BLaER1 (cell line): ENCODE measurements at regions not wholly inside any gene's neighbourhood (a gene's known extent, or its start where the extent isn't known, plus 50 kb on each side); places are given as distances from the start of the nearest gene placed in this dataset.

Source experiments
- H3K27ac ChIP-seq: shearing (Covaris generic); formaldehyde crosslinking; 2 replicates; pipeline ENCODE4 v1.8.1; 2022
- H3K27me3 ChIP-seq: shearing (Covaris generic); formaldehyde crosslinking; 2 replicates; pipeline ENCODE4 v1.8.1; 2022
- H3K36me3 ChIP-seq: shearing (Covaris generic); formaldehyde crosslinking; 2 replicates; pipeline ENCODE4 v1.8.1; 2022
- H3K4me1 ChIP-seq: shearing (Covaris generic); formaldehyde crosslinking; 2 replicates; pipeline ENCODE4 v1.8.1; 2022
- H3K4me2 ChIP-seq: shearing (Covaris generic); formaldehyde crosslinking; 2 replicates; pipeline ENCODE4 v1.8.1; 2022
- H3K4me3 ChIP-seq: shearing (Covaris generic); formaldehyde crosslinking; 2 replicates; pipeline ENCODE4 v1.8.1; 2022
- H3K9ac ChIP-seq: shearing (Covaris generic); formaldehyde crosslinking; 2 replicates; pipeline ENCODE4 v1.8.1; 2022
- H3K9me3 ChIP-seq: shearing (Covaris generic); formaldehyde crosslinking; 2 replicates; pipeline ENCODE4 v1.8.1; 2022
- H4K20me1 ChIP-seq: shearing (Covaris generic); formaldehyde crosslinking; 2 replicates; pipeline ENCODE4 v1.8.1; 2022
- Cebpa-rat ChIP-seq: shearing (Covaris generic); IDR thresholded peaks from 2 replicates; pipeline ENCODE4 v1.8.1; 2022

DNA sequence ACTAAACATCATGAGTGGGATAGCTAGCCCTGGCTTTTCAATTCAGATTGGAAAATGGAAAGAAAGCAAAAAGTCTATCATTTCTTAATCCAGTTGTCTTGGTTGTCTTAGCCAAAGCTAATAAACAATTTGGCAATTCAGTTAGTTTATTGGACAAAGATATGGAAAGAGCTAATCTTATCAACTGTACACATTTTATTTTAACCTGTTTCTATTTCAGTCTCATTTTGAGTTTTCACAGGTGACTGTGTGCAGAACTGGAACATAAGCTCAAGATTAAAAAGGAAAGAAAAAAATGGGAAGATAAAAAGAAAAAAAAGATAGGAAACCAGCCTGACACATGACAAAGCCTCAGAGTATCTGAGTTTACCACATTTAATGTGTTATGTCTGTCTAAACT is 642.6 kb downstream of the SQOR start:
- no peaks in the 10 kb centered on the region for H3K36me3 ChIP-seq
- H3K9me3 ChIP-seq, result no peaks in the 10 kb centered on the region
- H3K9ac ChIP-seq, result no peak overlapping the region
- H3K4me2 ChIP-seq, result peak overlapping the region; percentile 39; the same call in 1 of the 2 replicates
- H4K20me1 ChIP-seq, result no peaks in the 10 kb centered on the region
- no peaks in the 10 kb centered on the region for H3K27me3 ChIP-seq
- H3K27ac ChIP-seq, result no peak overlapping the region
- H3K4me3 ChIP-seq, result no peak overlapping the region
- H3K4me1 ChIP-seq, result peaks cover 22% of the 10 kb centered on the region
- no peak for TF ChIP-seq Cebpa-rat

DNA sequence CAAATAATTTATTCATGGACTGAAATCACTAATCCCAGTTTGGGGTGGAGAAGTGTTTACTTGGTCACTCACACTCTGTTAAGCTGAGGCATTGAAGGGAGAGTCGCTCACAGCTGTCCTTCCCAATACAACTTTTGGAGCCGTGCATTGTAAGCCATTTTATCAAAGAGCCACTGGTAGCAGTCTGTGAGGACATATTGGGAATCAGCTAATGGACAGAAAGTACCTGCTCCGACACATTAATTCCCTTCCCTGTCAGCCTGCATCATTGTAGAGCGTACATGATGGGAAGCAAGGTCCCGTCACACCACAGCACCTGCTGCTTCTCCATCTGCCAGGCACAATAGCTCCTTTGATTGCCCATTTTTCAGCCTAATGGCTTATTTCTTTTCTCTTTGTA is 643.2 kb downstream of the SQOR start:
- no peaks in the 10 kb centered on the region for H4K20me1 ChIP-seq
- H3K9me3 ChIP-seq, result no peaks in the 10 kb centered on the region
- H3K27ac ChIP-seq, result no peak overlapping the region
- H3K27me3 ChIP-seq, result no peaks in the 10 kb centered on the region
- no peaks in the 10 kb centered on the region for H3K36me3 ChIP-seq
- no peak overlapping the region for H3K9ac ChIP-seq
- H3K4me3 ChIP-seq, result no peak overlapping the region
- H3K4me1 ChIP-seq, result peaks cover 22% of the 10 kb centered on the region
- H3K4me2 ChIP-seq, result peak overlapping the region; percentile 39
- no peak for TF ChIP-seq Cebpa-rat

DNA sequence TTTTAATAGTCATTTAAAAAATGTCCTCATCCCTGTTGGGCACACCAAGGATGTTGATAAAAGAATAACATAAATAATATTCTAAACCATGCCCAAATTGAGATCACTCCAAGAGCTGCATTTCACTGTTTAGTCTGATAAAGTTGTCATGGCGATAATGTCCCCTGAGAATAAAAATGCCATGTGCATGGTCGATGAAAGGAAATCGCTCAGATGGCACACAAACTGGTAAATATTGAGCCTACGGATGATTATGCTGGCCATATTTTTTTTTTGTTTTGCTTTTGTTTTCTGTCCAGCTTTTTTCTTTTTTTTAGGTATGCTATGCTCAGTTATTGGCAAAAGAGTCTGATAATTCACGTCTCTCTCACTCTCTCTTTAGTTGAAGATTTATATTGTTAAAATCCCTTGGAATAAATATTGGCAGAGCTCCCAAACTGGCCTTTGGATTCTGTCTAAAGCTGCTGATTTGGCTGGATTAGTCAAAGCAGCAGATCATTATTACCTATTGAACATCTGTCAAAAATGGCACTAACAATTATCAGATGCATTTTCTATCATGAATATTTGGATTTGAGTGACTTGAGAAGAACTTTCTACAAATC is 643.8 kb downstream of the SQOR start:
- Histone ChIP-seq H3K4me2 (peak overlapping the region; percentile 39), H3K4me3 (no peak overlapping the region), H3K9me3 (no peaks in the 10 kb centered on the region), H3K4me1 (peaks cover 22% of the 10 kb centered on the region), H3K9ac (no peak overlapping the region), H3K36me3 (no peaks in the 10 kb centered on the region), H3K27me3 (no peaks in the 10 kb centered on the region), H4K20me1 (no peaks in the 10 kb centered on the region), H3K27ac (no peak overlapping the region)
- TF ChIP-seq Cebpa-rat, result no peak

DNA sequence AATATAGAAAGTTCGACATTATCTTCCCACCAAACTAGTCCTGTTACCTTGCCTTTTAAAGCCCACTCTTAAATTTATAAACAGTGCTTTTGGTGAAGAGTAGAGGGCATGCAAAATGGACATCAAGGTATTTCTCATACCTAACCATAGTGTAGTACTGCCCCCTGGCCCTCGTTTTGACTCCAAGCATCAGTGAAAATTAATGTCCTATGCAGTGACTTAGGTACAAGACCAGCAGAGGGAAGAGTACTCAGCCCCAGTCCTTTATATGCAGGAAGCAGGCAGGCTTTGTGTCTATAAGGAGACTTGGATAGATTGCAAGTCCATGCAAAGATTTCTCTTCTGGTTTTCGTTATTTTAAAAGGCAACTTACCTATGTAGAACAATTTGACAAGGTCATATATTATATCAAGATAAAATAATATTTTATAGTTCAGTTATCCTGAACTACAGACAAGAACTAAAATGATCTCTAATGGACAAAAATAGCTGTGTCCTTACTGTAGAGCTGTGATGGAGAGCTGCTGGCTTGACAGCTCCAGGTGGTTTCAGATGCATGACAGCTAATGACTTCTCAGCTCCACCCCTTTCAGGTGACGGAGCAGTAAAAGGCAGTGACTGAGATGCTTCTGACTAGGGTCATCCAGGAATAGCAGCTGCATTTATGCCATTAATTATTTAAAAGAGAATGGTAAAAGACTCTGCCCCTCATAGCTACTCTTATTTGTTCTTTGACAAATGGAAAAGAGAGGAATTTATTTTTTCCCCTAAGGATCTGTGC is 646.1 kb downstream of the SQOR start:
- no peaks in the 10 kb centered on the region for H3K36me3 ChIP-seq
- no peaks in the 10 kb centered on the region for H3K27me3 ChIP-seq
- H3K27ac ChIP-seq, result no peak overlapping the region
- no peak overlapping the region for H3K4me2 ChIP-seq
- H3K9me3 ChIP-seq, result no peaks in the 10 kb centered on the region
- no peaks in the 10 kb centered on the region for H4K20me1 ChIP-seq
- H3K9ac ChIP-seq, result no peak overlapping the region
- H3K4me1 ChIP-seq, result peaks cover 22% of the 10 kb centered on the region
- H3K4me3 ChIP-seq, result no peak overlapping the region
- no peak for TF ChIP-seq Cebpa-rat

DNA sequence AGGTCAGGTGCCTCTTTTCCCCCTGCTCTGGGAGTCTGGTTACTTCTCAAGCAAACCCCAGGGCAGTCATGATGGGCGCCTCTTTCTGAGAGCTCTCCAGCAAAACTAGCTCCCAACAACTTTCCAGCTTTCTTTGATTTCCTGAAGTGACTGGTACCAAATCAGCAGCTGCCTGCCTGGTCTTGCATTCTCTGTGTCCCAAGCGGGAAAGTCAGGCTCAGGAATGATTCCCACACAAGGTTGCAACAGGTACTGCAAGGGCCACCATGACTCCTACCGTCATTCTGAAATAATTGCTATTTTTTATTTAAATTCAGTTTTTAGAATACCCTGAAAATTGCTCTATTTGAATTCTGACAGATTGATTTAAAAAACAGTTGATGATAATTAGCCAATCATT is 658.7 kb downstream of the SQOR start:
- Histone ChIP-seq H3K9ac (no peak overlapping the region; the same call in 1 of the 2 replicates), H3K36me3 (no peaks in the 10 kb centered on the region), H3K4me1 (peaks cover 32% of the 10 kb centered on the region), H3K9me3 (peaks cover 9% of the 10 kb centered on the region; the same call in 1 of the 2 replicates), H3K4me3 (no peak overlapping the region), H3K4me2 (peak overlapping the region; percentile 43; the same call in 1 of the 2 replicates), H3K27me3 (no peaks in the 10 kb centered on the region), H4K20me1 (no peaks in the 10 kb centered on the region), H3K27ac (no peak overlapping the region)
- no peak for TF ChIP-seq Cebpa-rat

DNA sequence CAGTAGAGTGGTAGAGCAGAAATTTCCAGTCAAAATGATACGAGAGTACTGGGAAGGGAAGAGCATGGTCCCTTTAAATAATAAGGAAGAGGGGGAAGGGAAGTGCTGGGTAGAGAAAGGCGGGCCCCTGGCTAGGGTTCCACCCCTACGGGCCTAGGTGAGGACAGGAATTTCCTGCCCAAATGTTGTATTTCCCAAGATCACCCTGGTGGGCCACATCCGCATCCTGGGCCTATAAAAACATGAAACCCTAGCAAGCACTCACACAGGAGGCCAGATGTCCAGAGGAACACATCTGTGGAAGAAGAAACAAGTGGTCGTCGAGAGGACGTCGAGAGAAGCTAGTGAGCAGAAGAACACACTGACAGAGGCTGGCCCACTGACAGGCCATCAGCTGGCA is 661.2 kb downstream of the SQOR start:
- H3K4me1 ChIP-seq, result peaks cover 35% of the 10 kb centered on the region
- no peak overlapping the region for H3K4me3 ChIP-seq
- no peaks in the 10 kb centered on the region for H3K36me3 ChIP-seq
- TF ChIP-seq Cebpa-rat, result no peak
- H3K9ac ChIP-seq, result no peak overlapping the region
- H3K9me3 ChIP-seq, result no peaks in the 10 kb centered on the region
- no peak overlapping the region for H3K4me2 ChIP-seq
- no peaks in the 10 kb centered on the region for H4K20me1 ChIP-seq
- no peaks in the 10 kb centered on the region for H3K27me3 ChIP-seq
- no peak overlapping the region for H3K27ac ChIP-seq

- Histone ChIP-seq H3K36me3 (no peaks in the 10 kb centered on the region), H3K4me1 (peaks cover 35% of the 10 kb centered on the region), H3K9ac (no peak overlapping the region), H3K27me3 (no peaks in the 10 kb centered on the region), H3K4me3 (no peak overlapping the region), H3K27ac (no peak overlapping the region; the same call in 1 of the 2 replicates), H3K9me3 (no peaks in the 10 kb centered on the region), H3K4me2 (peak overlapping the region; percentile 24; the same call in 1 of the 2 replicates), H4K20me1 (no peaks in the 10 kb centered on the region)
- no peak for TF ChIP-seq Cebpa-rat
These were observed 662.0 kb downstream of the SQOR start for GRCh38 chr15:46296797-46297196.

- H3K9ac ChIP-seq, result no peak overlapping the region
- H3K4me3 ChIP-seq, result no peak overlapping the region
- no peaks in the 10 kb centered on the region for H3K36me3 ChIP-seq
- H4K20me1 ChIP-seq, result no peaks in the 10 kb centered on the region
- TF ChIP-seq Cebpa-rat, result no peak
- H3K9me3 ChIP-seq, result no peaks in the 10 kb centered on the region
- no peak overlapping the region for H3K27ac ChIP-seq
- H3K4me1 ChIP-seq, result peaks cover 35% of the 10 kb centered on the region
- H3K27me3 ChIP-seq, result no peaks in the 10 kb centered on the region
- H3K4me2 ChIP-seq, result peak overlapping the region; percentile 24
These were observed 662.9 kb downstream of the SQOR start for GRCh38 chr15:46297766-46298165.

- Histone ChIP-seq H3K9ac (no peak overlapping the region), H3K4me3 (no peak overlapping the region), H3K27ac (no peak overlapping the region), H3K36me3 (no peaks in the 10 kb centered on the region), H3K9me3 (no peaks in the 10 kb centered on the region), H3K4me2 (no peak overlapping the region), H4K20me1 (no peaks in the 10 kb centered on the region), H3K27me3 (no peaks in the 10 kb centered on the region), H3K4me1 (peaks cover 24% of the 10 kb centered on the region)
- no peak for TF ChIP-seq Cebpa-rat
These were observed 665.9 kb downstream of the SQOR start for GRCh38 chr15:46300716-46301115.

GRCh38 chr15:46301291-46301690 is 666.5 kb downstream of the SQOR start:
- Histone ChIP-seq H3K9ac (no peak overlapping the region), H3K4me1 (peaks cover 24% of the 10 kb centered on the region), H3K4me3 (no peak overlapping the region), H3K27ac (no peak overlapping the region), H3K36me3 (no peaks in the 10 kb centered on the region), H4K20me1 (no peaks in the 10 kb centered on the region), H3K4me2 (no peak overlapping the region), H3K9me3 (no peaks in the 10 kb centered on the region), H3K27me3 (no peaks in the 10 kb centered on the region)
- TF ChIP-seq Cebpa-rat, result no peak
